AG20443 (cell line): ENCODE measurements at regions not wholly inside any gene's neighbourhood (a gene's known extent, or its start where the extent isn't known, plus 50 kb on each side); places are given as distances from the start of the nearest gene placed in this dataset.
"Not testable (repeated sequence)": the region's sequence is repeated elsewhere in the genome, so short reads cannot be mapped to it uniquely, and the experiment has no call there.

Experiments
- DNase-seq: peaks from one replicate; pipeline ENCODE4 v3.0.0; 2012; ENCODE audit warnings: low spot score, mixed read lengths

DNA sequence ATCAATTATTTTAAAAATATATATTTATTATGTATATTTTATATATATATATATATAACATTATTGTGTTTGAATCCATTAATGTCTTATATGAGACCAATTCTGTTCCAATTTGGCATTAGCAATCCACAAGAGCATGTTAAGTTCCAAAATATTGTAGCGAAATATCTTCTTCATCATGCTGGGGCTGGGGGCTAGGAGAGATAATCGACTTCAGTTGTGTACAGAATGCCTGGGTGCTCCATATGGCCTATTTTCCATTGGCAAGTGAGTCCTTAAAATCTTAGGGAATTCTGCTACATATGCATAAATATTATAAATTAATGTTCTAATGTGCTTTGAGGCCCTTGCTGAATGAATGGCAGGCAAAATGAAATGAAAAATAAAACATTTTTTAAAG lies 117.7 kb downstream of the PCDH7 start:
- DNase-seq, result no peak

DNA sequence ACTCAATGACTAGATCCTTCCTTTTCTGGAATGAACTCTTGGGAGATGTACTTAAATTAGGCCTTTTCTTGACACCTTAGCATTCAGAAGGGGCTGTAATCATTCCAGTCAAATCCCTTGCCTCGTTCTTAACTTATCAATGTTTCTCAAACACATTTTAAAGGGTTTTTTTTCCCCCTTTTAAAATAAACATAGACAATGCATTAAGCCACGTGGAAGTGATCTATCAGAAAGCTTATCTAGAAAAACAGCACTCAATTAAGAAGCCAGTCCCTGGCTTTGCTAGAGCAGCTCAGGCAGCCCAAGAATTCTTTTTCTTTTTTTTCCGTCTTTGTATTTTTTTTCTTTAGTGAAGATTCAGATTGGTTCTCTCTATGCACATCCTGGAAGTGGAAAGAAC lies 118.2 kb downstream of the PCDH7 start:
- DNase-seq, result no peak

GRCh38 chr4:30839583-30840520 lies 119.7 kb downstream of the PCDH7 start:
- DNase-seq, result no peak

- DNase-seq, result no peak
Measured at GRCh38 chr4:30840571-30840970, 120.4 kb downstream of the PCDH7 start.

DNA sequence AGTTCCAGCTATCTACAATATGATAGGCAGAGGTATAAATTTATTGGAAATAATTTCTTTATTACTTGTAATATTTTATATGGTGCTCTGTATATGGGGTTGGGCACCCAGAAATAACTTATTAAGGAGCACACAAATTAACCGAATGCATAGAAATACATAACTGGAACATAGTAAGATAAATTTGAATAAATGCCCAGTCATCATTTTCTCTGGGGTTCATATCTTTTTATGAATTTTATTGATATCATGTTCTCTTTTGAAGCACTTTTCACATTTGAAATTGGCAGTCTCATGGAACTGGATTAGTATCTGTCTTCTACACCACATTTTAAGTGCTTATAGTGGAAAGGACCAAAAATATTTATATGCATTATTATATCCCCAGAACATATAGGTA lies 122.0 kb downstream of the PCDH7 start:
- no peak for DNase-seq

DNA sequence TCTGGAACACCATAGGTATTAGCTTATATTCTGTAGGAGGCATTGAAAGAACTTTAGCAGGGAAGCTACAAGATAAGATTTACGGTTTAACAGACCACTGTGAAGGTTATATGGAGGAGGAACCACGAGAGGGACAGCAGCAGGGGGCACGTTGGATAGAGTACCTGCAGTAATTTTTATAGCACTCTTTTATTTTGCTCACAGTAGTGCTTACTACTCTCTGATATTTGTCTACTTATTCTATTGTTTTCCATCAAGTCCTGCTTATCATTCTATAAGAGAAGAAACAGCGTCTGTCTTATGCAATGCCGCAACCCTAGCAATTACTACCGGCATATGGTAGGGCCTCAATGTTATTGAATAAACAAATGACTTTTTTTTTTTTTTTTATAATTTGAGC lies 122.5 kb downstream of the PCDH7 start:
- DNase-seq, result no peak

DNA sequence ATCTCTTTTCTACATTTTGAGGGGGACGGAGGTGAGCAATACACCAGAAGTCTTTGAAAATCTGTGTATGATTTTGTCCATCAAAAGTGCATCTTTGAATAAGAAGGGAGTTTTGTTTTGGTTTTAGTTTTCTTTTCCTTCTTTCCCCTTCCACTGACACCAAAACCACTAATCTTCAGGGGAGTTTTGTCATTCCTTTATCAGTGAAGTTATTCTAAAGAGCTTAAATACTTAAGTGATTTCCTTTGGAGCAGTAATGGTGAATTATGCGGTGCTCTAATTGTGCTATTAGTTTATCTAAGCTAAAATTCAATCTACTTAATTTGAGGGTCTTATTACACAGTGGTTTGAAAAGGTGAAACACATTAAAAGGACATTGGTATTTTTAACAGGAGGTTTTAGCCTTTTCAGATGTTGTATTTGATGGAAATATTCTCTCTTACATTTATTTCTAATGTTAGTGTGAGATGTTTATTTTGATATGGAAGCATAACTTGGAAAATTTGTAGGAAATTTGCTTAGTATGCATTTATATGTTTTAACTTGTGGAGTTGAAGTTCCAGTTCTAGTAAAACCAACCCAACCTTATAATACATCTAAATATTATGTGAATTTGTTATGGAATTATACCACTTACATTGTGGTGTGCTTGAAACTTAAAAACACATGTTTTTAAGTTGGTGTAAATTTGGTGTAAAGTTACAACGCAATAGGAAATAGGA lies 124.9 kb downstream of the PCDH7 start:
- DNase-seq, result no peak

- DNase-seq, result no peak
Measured at GRCh38 chr4:30847167-30847566, 127.0 kb downstream of the PCDH7 start.

GRCh38 chr4:30847958-30848357 lies 127.8 kb downstream of the PCDH7 start:
- DNase-seq, result no peak

GRCh38 chr4:30854531-30854930 lies 134.4 kb downstream of the PCDH7 start:
- DNase-seq, result no peak

DNA sequence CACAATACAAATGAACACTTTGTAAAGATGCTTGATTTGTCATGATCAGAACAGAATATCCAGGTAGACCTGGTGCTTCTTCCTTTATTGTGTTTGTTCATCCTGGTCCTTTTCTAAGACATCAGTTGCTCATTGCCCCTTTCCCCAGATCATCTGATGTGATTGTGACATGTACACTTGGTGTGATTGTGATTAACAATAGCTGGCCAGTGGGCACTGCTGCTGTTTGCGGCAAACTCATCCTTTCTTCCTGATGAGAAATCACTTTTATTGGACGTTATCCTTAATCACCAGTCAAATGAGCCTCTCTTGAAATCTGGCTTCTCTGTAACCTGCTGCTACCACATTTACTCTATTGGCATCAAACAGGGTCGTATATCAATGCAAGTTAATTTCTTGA lies 135.1 kb downstream of the PCDH7 start:
- no peak for DNase-seq

DNA sequence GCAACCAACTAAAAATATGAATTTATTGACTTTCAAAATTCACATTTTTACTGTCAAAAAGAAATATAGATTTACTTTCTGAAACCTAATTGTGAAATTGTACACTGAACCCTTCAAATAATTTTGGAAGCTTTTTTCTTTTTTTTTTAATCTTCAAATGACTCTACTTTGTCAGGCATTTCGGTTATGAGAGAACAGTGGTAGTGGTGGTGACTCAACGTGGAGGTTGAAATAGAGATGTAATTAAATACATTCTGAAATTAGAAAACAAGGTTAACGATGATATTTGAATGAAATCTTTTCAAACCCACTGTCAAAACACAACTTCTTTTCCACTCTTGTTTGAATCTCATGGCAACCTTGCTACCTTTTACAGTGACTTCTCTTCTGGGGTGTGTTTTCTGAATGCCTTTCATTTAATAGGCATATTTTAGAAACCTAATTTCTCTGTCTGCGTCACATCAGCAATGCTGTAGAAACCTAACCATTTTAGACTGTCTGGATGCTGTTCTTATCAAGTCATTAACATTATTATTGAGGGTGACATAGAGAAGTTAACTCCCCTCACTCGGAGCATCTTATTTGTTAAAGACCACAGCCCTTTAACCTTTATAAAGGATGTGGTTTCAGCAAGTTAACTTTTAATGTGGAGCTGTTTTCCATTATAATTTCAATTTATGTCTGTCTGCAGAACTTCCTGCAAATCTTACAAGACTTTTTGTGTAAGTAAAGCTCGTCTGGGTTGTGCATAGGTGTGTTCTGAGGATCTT lies 136.8 kb downstream of the PCDH7 start:
- DNase-seq, result no peak

GRCh38 chr4:30860978-30861377 lies 140.8 kb downstream of the PCDH7 start:
- no peak for DNase-seq

DNA sequence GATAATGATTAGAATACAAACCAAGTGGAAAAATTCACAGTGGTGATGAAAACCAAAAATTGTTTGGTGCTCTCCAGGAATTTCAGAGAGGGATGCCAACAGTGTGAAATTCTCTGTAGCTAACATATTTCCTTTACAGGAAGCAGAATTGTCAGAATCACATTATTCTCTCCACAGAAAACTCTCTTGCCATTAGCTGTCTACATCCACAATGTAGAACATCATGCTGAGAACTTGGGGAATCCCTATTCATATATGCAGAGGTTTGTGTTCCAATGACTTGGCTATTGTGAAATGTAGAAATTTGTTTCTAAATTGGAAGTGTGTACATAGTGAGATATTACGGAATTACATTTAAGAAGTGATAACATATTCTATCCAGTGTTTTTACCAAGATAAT lies 142.0 kb downstream of the PCDH7 start:
- DNase-seq, result no peak

GRCh38 chr4:30863021-30863420 lies 142.9 kb downstream of the PCDH7 start:
- peak; percentile 6 for DNase-seq

DNA sequence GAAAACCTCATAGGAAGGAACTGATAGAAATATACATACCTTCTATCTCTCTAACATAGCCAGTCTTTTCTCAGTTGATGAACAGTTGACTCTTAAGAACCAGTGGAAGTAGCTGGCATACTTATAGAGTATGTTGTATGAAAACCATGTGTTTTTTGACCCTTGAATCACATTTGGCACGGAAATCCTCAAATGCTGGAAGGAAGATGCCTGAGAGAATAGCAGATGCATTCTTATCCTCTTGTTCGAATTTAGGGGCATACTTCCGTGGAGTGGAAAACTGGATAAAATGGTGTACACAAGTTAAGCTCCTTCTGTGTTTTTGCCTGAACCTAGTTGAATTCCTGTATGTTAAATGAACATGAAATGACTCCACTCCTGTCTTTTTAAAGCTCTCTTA lies 145.5 kb downstream of the PCDH7 start:
- no peak for DNase-seq

GRCh38 chr4:30866346-30866745 lies 146.2 kb downstream of the PCDH7 start:
- DNase-seq, result no peak

DNA sequence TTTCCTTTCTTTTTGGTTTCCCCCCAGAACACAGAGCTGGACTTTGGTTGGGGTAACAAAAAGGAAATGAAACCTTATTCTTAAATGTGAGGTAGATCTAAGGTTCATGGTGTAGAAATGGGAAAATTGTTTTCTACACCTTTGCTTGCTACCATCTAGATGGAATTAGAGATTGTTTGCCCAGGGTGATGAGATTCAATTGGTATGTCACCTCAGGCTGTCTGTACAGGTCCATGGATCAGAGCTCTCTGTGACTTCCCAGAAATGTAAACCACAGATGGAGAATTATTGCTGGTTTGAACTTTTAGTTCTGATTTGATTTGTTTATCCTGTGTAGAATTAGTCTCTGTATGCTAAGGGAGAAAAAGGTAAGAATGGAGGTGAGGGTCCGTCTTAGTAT lies 146.7 kb downstream of the PCDH7 start:
- DNase-seq, result no peak

DNA sequence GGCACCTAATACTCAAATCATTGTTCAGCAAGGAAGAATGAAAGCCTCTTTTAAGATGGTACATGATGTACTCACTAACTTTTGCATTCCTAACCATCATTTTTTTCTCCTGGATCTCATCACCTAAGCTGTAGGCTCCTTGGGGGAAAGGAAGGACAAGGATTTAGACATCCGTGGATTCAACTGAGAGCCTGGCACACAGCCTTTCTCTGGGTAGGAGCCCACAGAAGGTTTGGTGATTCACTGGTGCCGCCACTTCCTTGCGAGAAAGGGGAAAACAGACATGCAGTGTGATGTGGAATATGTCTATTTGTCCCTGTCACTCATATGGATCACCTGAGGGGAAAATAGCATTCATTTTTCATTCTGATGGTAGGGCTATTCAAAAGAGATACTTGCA lies 147.3 kb downstream of the PCDH7 start:
- DNase-seq, result no peak

DNA sequence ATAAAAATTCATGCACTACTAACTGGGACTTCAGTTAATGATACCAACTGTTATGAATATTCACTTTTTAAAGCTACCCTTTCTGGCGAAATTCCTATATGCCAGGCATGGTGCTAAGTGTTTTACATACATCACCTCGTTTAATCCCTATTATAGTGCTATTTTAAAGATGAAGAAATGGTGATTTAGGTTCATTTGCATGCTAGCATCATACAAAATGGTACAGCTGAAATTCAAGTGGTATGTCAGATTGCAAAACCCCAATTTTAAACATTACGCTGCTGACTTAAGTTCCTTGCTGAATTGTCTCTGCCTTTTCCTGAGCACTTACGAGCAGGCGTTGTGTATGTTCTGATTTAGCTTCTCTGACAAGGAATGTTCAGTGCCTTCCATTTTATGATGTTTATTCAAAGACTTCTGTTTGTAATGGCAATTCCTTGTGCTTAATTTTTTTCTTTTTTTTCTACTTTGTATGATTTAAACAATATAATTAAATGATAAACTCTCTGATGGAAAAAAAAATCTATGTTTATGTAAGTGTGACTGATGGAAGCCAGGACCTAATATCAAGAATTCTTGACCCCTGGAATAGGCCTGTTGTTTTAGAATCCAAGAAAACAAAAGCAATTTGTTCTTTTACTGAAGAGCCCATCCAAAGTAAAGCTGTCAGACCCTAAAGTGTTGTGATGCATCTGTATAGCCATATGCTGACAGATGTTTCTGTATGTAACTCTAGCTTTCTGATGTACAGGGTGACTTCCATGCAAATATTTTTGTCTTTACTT lies 148.1 kb downstream of the PCDH7 start:
- no peak for DNase-seq

DNA sequence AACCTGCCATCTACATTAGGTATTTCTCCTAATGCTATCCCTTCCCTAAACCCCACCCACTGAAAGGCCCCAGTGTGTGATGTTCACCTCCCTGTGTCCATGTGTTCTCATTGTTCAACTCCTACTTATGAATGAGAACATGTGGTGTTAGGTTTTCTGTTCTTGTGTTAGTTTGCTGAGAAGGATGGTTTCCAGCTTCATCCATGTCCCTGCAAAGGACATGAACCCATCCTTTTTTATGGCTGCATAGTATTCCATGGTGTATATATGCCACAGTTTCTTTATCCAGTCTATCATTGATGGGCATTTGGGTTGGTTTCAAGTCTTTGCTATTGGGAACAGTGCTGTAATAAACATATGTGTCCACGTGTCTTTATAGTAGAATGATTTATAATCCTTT lies 149.2 kb downstream of the PCDH7 start:
- DNase-seq, result not testable (repeated sequence)

GRCh38 chr4:30870513-30870912 lies 150.3 kb downstream of the PCDH7 start:
- no peak for DNase-seq
